ENCODE measurements at regions not wholly inside any gene's neighbourhood (a gene's known extent, or its start where the extent isn't known, plus 50 kb on each side); places are given as distances from the start of the nearest gene placed in this dataset.

DNA sequence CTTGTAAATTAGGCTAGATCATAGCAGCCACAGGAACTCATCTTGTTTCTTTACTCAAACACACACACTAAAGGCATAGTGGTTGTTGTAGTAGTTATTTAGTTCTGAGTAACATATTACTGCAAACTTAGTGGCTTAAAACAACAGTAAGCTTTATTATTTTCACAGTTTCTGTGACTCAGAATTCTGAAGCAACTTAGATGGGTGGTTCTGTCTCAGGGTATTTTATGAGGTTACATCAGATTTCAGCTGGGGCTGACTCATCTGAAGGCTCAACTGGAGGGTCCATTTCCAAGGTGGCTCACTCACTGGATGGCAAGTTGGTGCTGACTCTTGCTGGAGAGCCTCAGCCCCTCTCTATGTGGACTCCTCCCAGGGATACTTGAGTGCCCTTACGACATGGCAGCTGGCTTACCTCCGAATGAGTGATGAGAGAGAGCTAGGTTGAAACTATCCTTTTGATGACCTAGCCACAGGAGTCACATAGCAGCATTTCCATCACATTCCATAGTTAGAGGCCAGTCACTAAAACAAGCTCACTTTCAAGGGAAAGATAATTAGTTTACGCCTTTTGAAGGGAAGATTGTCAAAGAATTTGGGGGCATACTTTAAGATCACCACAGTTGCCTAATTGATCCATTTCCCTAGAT lies 101.0 kb upstream of the PRNP start:
- Mint-ChIP-seq H3K4me1 (ENCODE audit: insufficient read depth, unreplicated experiment) (peaks cover 4% of the 10 kb centered on the region), H3K36me3 (ENCODE audit: insufficient read depth, unreplicated experiment) (peaks cover 5% of the 10 kb centered on the region), H3K27ac (ENCODE audit: low read depth, unreplicated experiment) (peak overlapping the region; percentile 18), H3K27me3 (ENCODE audit: insufficient read depth, unreplicated experiment) (no peaks in the 10 kb centered on the region), H3K9me3 (ENCODE audit: unreplicated experiment) (peaks cover 8% of the 10 kb centered on the region), H3K4me3 (ENCODE audit: unreplicated experiment) (no peak overlapping the region)
- intact Hi-C loops (cut with micrococcal nuclease) = loop anchor here (5.0 kb wide), 1 partner anchor 393 kb away; no protein-coding TSS in a partner anchor
- DNase-seq (ENCODE audit: unreplicated experiment) = peak; percentile 76
- ChIA-PET CTCF (interaction anchor here (0.6 to 1.5 kb wide), 5 partner anchors 8 to 477 kb away, joined by 3 to 4 read pairs (median 3); no protein-coding TSS in a partner anchor), POLR2A (interaction anchor here (0.6 to 0.7 kb wide), 2 partner anchors 127 to 210 kb away, joined by 3 read pairs; no protein-coding TSS in a partner anchor)
- TF ChIP-seq, protein P1, sequence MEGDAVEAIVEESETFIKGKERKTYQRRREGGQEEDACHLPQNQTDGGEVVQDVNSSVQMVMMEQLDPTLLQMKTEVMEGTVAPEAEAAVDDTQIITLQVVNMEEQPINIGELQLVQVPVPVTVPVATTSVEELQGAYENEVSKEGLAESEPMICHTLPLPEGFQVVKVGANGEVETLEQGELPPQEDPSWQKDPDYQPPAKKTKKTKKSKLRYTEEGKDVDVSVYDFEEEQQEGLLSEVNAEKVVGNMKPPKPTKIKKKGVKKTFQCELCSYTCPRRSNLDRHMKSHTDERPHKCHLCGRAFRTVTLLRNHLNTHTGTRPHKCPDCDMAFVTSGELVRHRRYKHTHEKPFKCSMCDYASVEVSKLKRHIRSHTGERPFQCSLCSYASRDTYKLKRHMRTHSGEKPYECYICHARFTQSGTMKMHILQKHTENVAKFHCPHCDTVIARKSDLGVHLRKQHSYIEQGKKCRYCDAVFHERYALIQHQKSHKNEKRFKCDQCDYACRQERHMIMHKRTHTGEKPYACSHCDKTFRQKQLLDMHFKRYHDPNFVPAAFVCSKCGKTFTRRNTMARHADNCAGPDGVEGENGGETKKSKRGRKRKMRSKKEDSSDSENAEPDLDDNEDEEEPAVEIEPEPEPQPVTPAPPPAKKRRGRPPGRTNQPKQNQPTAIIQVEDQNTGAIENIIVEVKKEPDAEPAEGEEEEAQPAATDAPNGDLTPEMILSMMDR (IDR thresholded peaks at IDR 0.05; ENCODE audit: unreplicated experiment) = no peak
- BruUV-seq (replicated peaks) = TSS peak; percentile 94

DNA sequence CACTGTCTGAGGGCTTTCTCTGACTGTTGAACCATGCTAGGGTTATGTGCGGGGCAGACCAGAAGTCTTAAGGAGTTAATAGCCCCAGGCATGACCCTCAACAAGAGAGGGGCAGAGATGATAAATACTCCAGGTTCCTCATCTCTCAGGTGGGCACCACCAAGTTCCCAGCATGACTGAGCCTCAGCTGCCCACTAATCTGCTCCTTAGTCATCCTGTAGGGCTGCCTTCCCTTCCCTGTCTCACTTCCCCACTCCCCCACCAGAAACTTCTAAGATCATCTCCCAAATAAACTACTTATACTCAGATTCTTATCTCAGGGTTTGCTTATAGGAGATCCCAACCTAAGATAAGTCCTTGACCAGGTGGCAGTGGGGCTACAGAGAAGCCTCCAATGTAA lies 101.7 kb upstream of the PRNP start:
- intact Hi-C loops (cut with micrococcal nuclease) = no loop called here
- Mint-ChIP-seq H3K4me3 (ENCODE audit: unreplicated experiment) (no peak overlapping the region), H3K4me1 (ENCODE audit: insufficient read depth, unreplicated experiment) (peaks cover 4% of the 10 kb centered on the region), H3K36me3 (ENCODE audit: insufficient read depth, unreplicated experiment) (peaks cover 5% of the 10 kb centered on the region), H3K27me3 (ENCODE audit: insufficient read depth, unreplicated experiment) (no peaks in the 10 kb centered on the region), H3K27ac (ENCODE audit: low read depth, unreplicated experiment) (peak overlapping the region; percentile 18), H3K9me3 (ENCODE audit: unreplicated experiment) (peaks cover 8% of the 10 kb centered on the region)
- ChIA-PET CTCF (interaction anchor here (0.6 to 1.5 kb wide), 2 partner anchors 206 to 476 kb away, joined by 3 read pairs; no protein-coding TSS in a partner anchor), POLR2A (interaction anchor here (0.6 kb wide), 1 partner anchor 126 kb away, joined by 3 read pairs; no protein-coding TSS in a partner anchor)
- BruUV-seq (replicated peaks) = TSS peak; percentile 99
- TF ChIP-seq, protein P1 (IDR thresholded peaks at IDR 0.05; ENCODE audit: unreplicated experiment) = no peak
- DNase-seq (ENCODE audit: unreplicated experiment) = no peak

DNA sequence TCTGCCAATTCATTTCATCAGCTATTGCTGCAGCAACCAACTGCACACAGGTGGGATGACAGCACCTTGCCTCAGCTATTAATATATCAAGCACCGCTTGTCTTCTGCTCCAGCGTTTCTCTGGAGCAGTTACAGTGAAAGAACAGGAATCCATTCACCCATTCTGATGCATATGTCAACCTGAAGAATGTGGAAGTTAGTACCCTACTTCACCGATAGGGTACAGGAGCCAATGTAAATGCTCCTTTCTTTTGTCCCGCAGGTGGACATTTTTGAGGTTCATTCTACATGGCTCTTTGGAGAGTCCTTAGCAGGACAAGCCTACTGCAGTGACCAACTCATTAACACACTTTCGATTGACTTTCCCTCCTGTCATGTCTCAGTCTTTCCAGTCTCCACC lies 104.4 kb upstream of the PRNP start:
- DNase-seq (ENCODE audit: unreplicated experiment) = no peak
- Mint-ChIP-seq H3K4me3 (ENCODE audit: unreplicated experiment) (no peak overlapping the region), H3K9me3 (ENCODE audit: unreplicated experiment) (peaks cover 8% of the 10 kb centered on the region), H3K4me1 (ENCODE audit: insufficient read depth, unreplicated experiment) (peaks cover 4% of the 10 kb centered on the region), H3K36me3 (ENCODE audit: insufficient read depth, unreplicated experiment) (peaks cover under 1% of the 10 kb centered on the region), H3K27ac (ENCODE audit: low read depth, unreplicated experiment) (no peak overlapping the region), H3K27me3 (ENCODE audit: insufficient read depth, unreplicated experiment) (no peaks in the 10 kb centered on the region)
- POLR2A ChIA-PET = interaction anchor here (0.6 kb wide), 1 partner anchor 34 kb away, joined by 3 read pairs; no protein-coding TSS in a partner anchor
- intact Hi-C loops (cut with micrococcal nuclease) = no loop called here
- no TSS peak for BruUV-seq (replicated peaks)
- CTCF ChIA-PET = interaction anchor here (1.2 to 2.1 kb wide), 2 partner anchors 12 to 13 kb away, joined by 3 to 5 read pairs; no protein-coding TSS in a partner anchor
- TF ChIP-seq, protein P1 (IDR thresholded peaks at IDR 0.05; ENCODE audit: unreplicated experiment) = no peak

DNA sequence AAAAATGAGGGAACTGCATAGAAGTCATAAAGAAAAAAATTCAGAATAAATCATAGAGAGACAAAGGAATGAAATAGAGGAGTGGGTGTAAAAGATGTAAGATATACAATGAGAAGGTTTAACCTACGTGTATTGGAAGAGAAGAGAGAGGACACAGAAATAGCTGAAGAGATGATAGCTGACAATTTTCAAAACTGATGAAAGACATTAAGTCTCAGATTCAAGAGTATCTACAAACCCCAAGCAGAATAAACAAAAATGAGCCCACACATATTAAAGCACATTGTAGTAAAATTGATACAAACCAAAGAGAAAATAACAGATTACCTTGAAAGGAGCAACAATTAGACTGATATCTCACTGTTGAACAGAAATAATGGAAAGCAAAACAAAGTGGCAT lies 107.9 kb upstream of the PRNP start:
- ChIA-PET CTCF (interaction anchor here (0.5 to 0.7 kb wide), 2 partner anchors 150 to 163 kb away, joined by 3 read pairs; no protein-coding TSS in a partner anchor), POLR2A (no interaction called here)
- TF ChIP-seq, protein P1 (IDR thresholded peaks at IDR 0.05; ENCODE audit: unreplicated experiment) = no peak

More for the DNA sequence above, 107.9 kb upstream of the PRNP start:
- Mint-ChIP-seq H3K4me3 (ENCODE audit: unreplicated experiment) (no peak overlapping the region), H3K27me3 (ENCODE audit: insufficient read depth, unreplicated experiment) (no peaks in the 10 kb centered on the region), H3K4me1 (ENCODE audit: insufficient read depth, unreplicated experiment) (peaks cover 5% of the 10 kb centered on the region), H3K27ac (ENCODE audit: low read depth, unreplicated experiment) (no peak overlapping the region), H3K36me3 (ENCODE audit: insufficient read depth, unreplicated experiment) (no peaks in the 10 kb centered on the region), H3K9me3 (ENCODE audit: unreplicated experiment) (no peaks in the 10 kb centered on the region)
- no TSS peak for BruUV-seq (replicated peaks)
- intact Hi-C loops (cut with micrococcal nuclease) = no loop called here
- no peak for DNase-seq (ENCODE audit: unreplicated experiment)

Data from MCF 10A (cell line).